GM12801 (cell line): ENCODE measurements at regions not wholly inside any gene's neighbourhood (a gene's known extent, or its start where the extent isn't known, plus 50 kb on each side); places are given as distances from the start of the nearest gene placed in this dataset.

Source experiments
- TF ChIP-seq, protein P1 (sequence below): IDR thresholded peaks from one replicate; pipeline ENCODE4 v1.5.1; 2011; ENCODE audit warnings: control low read depth; ENCODE audit not compliant: insufficient read length; ENCODE audit errors: extremely low read depth

DNA sequence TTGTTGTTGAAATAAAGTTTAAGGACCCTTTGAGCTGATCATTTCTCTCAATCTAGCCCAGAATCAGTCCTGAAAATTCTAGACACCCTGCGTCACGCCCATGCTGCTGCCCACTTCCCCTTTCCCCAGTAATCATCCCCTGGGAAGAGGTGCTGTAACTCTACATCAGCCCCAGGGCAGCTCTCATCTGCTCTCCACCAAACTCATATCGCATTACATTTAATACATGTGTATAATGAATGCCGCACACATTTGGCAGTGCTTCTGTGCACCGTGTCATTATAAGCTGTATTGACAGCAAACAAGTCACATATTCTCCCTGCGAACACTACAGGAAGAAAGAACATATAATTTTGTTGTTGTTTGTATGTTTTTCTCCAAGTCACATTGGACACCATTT, 539.7 kb upstream of the DAB1 start:
- TF ChIP-seq, protein P1, sequence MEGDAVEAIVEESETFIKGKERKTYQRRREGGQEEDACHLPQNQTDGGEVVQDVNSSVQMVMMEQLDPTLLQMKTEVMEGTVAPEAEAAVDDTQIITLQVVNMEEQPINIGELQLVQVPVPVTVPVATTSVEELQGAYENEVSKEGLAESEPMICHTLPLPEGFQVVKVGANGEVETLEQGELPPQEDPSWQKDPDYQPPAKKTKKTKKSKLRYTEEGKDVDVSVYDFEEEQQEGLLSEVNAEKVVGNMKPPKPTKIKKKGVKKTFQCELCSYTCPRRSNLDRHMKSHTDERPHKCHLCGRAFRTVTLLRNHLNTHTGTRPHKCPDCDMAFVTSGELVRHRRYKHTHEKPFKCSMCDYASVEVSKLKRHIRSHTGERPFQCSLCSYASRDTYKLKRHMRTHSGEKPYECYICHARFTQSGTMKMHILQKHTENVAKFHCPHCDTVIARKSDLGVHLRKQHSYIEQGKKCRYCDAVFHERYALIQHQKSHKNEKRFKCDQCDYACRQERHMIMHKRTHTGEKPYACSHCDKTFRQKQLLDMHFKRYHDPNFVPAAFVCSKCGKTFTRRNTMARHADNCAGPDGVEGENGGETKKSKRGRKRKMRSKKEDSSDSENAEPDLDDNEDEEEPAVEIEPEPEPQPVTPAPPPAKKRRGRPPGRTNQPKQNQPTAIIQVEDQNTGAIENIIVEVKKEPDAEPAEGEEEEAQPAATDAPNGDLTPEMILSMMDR: no peak

DNA sequence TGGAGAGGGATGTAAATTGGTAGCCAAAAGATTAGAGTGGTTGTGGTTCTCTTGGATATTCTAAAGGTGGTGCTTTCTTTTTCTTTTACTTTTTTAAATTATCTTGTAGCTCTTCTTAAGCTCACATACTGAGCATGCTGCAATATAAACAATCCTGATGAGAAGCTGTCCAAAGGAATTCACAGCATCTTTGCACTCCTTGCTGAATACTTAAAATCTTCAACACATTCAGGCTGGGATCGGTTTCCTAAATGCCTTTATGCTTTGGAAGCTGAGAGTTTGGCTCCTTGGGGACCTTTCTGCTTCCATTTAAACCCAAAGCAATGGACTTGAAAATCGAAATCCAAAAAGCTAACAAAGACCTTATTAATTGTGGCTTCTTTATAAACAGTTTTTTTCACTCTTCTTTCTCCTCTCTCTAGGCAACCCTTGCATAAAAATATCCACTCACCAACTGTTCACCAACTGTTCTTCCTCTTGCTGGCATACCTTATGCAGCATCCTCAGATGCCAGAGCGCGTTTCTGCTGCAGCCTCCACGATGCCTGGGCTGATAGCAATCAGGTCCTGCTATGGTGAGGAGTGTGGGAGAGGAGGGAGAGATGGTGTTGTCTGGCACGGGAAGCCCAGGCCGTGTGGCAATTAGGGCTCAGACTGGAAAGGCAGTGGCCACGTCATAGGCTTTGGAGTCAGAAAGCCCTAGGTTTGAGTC, 535.8 kb upstream of the DAB1 start:
- TF ChIP-seq, protein P1: no peak

DNA sequence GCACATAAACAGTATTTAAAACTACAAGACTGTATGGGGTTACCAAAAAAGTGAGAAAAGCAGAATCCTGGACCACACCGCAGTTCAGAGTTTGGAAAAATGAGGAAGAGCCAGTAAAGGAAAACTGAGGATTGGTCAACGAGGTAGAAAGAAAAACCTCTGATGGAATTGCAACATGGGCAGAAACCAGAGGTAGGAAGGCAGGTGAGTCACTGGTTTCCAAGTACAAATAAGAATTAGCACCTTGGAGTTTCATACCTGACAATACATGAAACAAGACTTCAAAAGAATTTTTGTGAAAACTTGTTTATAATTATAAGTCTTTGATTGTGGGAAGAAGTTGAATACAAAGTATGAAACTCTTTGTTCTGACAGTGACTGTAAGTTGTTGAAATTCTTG, 533.7 kb upstream of the DAB1 start:
- TF ChIP-seq, protein P1: no peak

DNA sequence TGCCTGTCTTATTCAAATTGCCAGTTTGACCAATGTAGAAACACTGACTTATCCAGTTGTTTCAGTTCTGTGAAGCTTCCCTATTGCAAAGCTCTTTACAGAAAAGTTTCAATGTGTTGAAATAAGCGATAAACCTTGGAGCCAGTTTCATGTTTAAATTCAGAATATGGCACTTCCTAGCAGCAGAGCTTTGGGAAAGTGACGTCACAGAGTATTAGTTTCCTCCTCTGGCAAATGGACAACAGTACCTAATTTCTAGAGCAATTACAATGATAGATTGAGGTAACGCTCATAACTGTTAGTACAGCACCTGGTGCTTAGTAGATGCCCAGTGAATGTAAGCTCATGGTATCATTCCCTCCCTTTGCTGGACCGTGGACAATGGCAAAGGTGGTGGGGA, 527.5 kb upstream of the DAB1 start:
- TF ChIP-seq, protein P1: no peak

DNA sequence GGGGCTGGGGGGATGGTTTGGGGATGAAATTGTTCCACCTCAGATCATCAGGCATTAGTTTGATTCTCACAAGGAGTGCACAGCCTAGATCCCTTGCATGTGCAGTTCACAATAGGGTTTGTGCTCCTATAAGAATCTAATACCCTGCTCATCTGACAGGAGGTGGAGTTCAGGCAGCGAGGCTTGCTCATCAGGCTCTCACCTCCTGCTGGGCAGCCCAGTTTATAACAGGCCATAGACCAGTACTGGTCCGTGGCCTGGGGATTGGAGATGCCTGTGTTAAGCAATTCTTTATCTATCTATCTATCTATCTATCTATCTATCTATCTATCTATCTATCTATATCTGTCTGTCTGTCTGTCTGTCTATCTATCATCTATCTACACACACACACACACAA, 525.3 kb upstream of the DAB1 start:
- TF ChIP-seq, protein P1: no peak

DNA sequence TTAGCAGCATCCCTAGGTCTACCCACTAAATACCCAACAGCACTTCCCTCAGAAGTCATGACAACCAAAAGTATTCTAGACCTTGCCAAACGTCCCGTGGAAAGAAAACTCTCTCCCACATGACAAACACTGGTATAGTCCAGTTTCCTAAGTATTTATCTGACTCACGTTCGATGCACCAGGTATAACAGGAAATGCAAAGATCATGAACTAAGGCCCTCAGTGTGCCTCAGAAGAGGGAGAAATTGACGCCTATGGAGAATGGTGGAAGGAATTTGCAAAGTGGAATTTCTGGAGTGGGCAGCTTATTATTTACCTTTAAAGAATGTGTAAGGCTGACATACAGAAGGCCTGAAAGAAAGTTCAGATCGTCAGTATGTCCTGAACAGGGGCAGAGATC, 523.6 kb upstream of the DAB1 start:
- TF ChIP-seq, protein P1: no peak

DNA sequence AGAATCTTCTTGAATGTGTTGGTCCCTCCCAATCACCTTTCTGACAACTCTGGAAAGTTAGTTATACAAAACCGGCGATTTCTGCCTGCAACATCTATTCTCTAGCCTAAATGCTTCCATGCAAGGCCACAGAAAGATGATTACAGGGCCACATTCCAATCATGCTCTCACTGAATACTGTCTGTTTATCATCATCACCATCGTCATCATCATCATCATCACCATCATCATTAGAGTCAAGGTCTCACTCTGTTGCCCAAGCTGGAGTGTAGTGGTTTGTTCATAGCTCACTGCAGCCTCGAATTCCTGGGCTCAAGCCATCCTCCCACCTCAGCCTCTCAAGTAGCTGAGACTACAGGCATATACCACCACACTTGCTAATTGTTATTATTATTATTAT, 521.2 kb upstream of the DAB1 start:
- TF ChIP-seq, protein P1: no peak
